ENCODE measurements at regions not wholly inside any gene's neighbourhood (a gene's known extent, or its start where the extent isn't known, plus 50 kb on each side); places are given as distances from the start of the nearest gene placed in this dataset.

DNA sequence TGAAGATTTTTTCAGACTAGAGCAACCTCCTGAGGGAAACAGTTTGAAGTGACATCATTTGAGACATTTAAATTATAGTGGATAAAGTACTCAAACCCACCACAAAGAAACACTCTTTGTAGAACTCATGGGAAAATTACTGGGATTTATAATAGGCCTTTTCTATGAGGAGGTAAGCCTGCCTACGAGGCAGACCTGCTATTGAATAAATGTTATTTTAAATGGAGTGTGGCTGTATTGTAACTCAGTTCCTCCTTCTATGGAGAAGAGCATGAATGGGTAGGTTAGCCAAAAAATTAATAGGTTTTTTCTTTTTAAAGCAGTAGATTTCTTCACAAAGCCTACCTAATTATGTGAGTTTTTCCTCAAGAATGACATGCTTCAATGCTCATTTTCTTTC, 63.7 kb upstream of the PLEKHA5 start:
- TF ChIP-seq, protein P1, sequence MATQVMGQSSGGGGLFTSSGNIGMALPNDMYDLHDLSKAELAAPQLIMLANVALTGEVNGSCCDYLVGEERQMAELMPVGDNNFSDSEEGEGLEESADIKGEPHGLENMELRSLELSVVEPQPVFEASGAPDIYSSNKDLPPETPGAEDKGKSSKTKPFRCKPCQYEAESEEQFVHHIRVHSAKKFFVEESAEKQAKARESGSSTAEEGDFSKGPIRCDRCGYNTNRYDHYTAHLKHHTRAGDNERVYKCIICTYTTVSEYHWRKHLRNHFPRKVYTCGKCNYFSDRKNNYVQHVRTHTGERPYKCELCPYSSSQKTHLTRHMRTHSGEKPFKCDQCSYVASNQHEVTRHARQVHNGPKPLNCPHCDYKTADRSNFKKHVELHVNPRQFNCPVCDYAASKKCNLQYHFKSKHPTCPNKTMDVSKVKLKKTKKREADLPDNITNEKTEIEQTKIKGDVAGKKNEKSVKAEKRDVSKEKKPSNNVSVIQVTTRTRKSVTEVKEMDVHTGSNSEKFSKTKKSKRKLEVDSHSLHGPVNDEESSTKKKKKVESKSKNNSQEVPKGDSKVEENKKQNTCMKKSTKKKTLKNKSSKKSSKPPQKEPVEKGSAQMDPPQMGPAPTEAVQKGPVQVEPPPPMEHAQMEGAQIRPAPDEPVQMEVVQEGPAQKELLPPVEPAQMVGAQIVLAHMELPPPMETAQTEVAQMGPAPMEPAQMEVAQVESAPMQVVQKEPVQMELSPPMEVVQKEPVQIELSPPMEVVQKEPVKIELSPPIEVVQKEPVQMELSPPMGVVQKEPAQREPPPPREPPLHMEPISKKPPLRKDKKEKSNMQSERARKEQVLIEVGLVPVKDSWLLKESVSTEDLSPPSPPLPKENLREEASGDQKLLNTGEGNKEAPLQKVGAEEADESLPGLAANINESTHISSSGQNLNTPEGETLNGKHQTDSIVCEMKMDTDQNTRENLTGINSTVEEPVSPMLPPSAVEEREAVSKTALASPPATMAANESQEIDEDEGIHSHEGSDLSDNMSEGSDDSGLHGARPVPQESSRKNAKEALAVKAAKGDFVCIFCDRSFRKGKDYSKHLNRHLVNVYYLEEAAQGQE (IDR thresholded peaks at IDR 0.05; ENCODE audit: low read depth): no peak
- TF ChIP-seq YY1 (IDR thresholded peaks at IDR 0.05; ENCODE audit: low read depth) (no peak), TEAD4 (IDR thresholded peaks at IDR 0.05) (no peak), MAX (IDR thresholded peaks at IDR 0.05) (no peak), EGR1 (IDR thresholded peaks at IDR 0.05) (no peak), EP300 (IDR thresholded peaks at IDR 0.05; ENCODE audit: borderline replicate concordance) (no peak), CEBPB (IDR thresholded peaks at IDR 0.05) (no peak), CREB1 (IDR thresholded peaks at IDR 0.05; ENCODE audit: low read depth) (no peak)
